SHP77 treated with DMSO at 0.1 percent for 48 hours (cell line): ENCODE measurements at regions not wholly inside any gene's neighbourhood (a gene's known extent, or its start where the extent isn't known, plus 50 kb on each side); places are given as distances from the start of the nearest gene placed in this dataset.
A peak's percentile ranks its signal among the peaks of the same experiment; 100 is the strongest.

Experiments
- DNase-seq: peaks from one replicate; lab custom pipeline; 2025; lab: John Stamatoyannopoulos, UW

- no peak for DNase-seq
Observed at GRCh38 chr6:53974941-53975340, 136.3 kb upstream of the MLIP start.

GRCh38 chr6:53975941-53976615, 135.2 kb upstream of the MLIP start:
- no peak for DNase-seq

- DNase-seq, result no peak
Observed at GRCh38 chr6:53977551-53977950, 133.7 kb upstream of the MLIP start.

GRCh38 chr6:53979468-53980067, 131.7 kb upstream of the MLIP start:
- DNase-seq, result no peak

- no peak for DNase-seq
Observed at GRCh38 chr6:53982366-53983050, 128.7 kb upstream of the MLIP start.

- DNase-seq, result no peak
Observed at GRCh38 chr6:53983301-53983700, 127.9 kb upstream of the MLIP start.

GRCh38 chr6:53984163-53984562, 127.1 kb upstream of the MLIP start:
- no peak for DNase-seq

- DNase-seq, result no peak
Observed at GRCh38 chr6:53984581-53984980, 126.7 kb upstream of the MLIP start.

- no peak for DNase-seq
Observed at GRCh38 chr6:53985366-53985765, 125.9 kb upstream of the MLIP start.

- peak; percentile 2 for DNase-seq
Observed at GRCh38 chr6:53986165-53986720, 125.0 kb upstream of the MLIP start.

GRCh38 chr6:53986721-53987521, 124.3 kb upstream of the MLIP start:
- DNase-seq, result peak; percentile 14

- no peak for DNase-seq
Observed at GRCh38 chr6:53987522-53987888, 123.7 kb upstream of the MLIP start.

GRCh38 chr6:53989504-53989903, 121.7 kb upstream of the MLIP start:
- DNase-seq, result no peak

GRCh38 chr6:53992522-53992921, 118.7 kb upstream of the MLIP start:
- no peak for DNase-seq

- DNase-seq, result no peak
Observed at GRCh38 chr6:53994201-53994600, 117.0 kb upstream of the MLIP start.

- DNase-seq, result no peak
Observed at GRCh38 chr6:53995935-53996334, 115.3 kb upstream of the MLIP start.

GRCh38 chr6:53998303-53998702, 112.9 kb upstream of the MLIP start:
- no peak for DNase-seq

- no peak for DNase-seq
Observed at GRCh38 chr6:53999088-53999755, 112.0 kb upstream of the MLIP start.

GRCh38 chr6:54002116-54002515, 109.1 kb upstream of the MLIP start:
- DNase-seq, result no peak

- no peak for DNase-seq
Observed at GRCh38 chr6:54003316-54003715, 107.9 kb upstream of the MLIP start.

GRCh38 chr6:54008589-54008988, 102.7 kb upstream of the MLIP start:
- DNase-seq, result no peak
